Endothelial cell of umbilical vein (primary cell): ENCODE measurements at regions not wholly inside any gene's neighbourhood (a gene's known extent, or its start where the extent isn't known, plus 50 kb on each side); places are given as distances from the start of the nearest gene placed in this dataset.

ENCODE experiments used
- BruUV-seq: library from RNA; stranded (reverse); fragments of 400-500 nt; replicated peaks from 2 replicates; lab custom pipeline; 2021; lab: Mats Ljungman, UMichigan
- CTCF ChIA-PET: fragments of 300-600, 350-600 bp; sonication (Branson Sonifier 250); formaldehyde crosslinking; loops from one replicate; lab custom pipeline; 2021; ENCODE audit warnings: antibody characterized with exemption, inconsistent platforms; lab: Charles Lee
- POLR2A ChIA-PET: fragments of 300-600, 350-600 bp; sonication (Branson Sonifier 250); formaldehyde crosslinking; loops from one replicate; lab custom pipeline; 2021; ENCODE audit warnings: antibody characterized with exemption, inconsistent platforms; lab: Charles Lee
- DNase-seq: peaks from one replicate; pipeline ENCODE4 v3.0.0-alpha.2; 2011; ENCODE audit warnings: low read depth, low spot score
- FAIRE-seq: peaks from 2 replicates; lab custom pipeline; 2011; peaks lifted over from hg19 to GRCh38; lab: Jason Lieb, UNC
- H2AFZ ChIP-seq: 2 replicates; pipeline ENCODE4 v1.6.0; 2012; ENCODE audit warnings: low read depth, low read length, control low read depth, inconsistent platforms
- H3K27ac ChIP-seq: 2 replicates; pipeline ENCODE4 v1.5.1; 2011; ENCODE audit warnings: low read depth, mild to moderate bottlenecking, control low read depth, low read length, moderate library complexity; ENCODE audit not compliant: insufficient read depth
- H3K27me3 ChIP-seq, 2 experiments: 2 replicates each; pipeline versions ENCODE4 v1.6.0 to v1.6.1; 2011; ENCODE audit warnings: low read length in 2 of 2, mixed read lengths in 1 of 2; ENCODE audit not compliant: control insufficient read depth in 2 of 2, insufficient read depth in 2 of 2
- H3K36me3 ChIP-seq, 2 experiments: 2 replicates in 1 of 2; 3 replicates in 1 of 2; pipeline ENCODE4 v1.5.1; 2011; ENCODE audit warnings: low read length in 2 of 2, mild to moderate bottlenecking in 1 of 2, moderate library complexity in 1 of 2; ENCODE audit not compliant: control insufficient read depth in 2 of 2, insufficient read depth in 2 of 2; ENCODE audit errors: extremely low read depth in 1 of 2
- H3K4me1 ChIP-seq: 3 replicates; pipeline ENCODE4 v1.5.1; 2011; ENCODE audit warnings: mild to moderate bottlenecking, low read length; ENCODE audit not compliant: control insufficient read depth, insufficient read depth; ENCODE audit errors: extremely low read depth
- H3K4me2 ChIP-seq: 2 replicates; pipeline ENCODE4 v1.6.1; 2011; ENCODE audit warnings: low read length, control low read depth, mixed read lengths; ENCODE audit not compliant: insufficient read depth
- H3K4me3 ChIP-seq, 3 experiments: fragments of 200-600 bp in 1 of 3; sonication (generic), shearing (Covaris generic) in 1 of 3; replicated peaks in 1 of 3; 2 replicates each; pipeline ENCODE4 v1.5.1; 2011 to 2016; ENCODE audit warnings: control low read depth in 3 of 3, low read length in 3 of 3, mild to moderate bottlenecking in 2 of 3, inconsistent platforms in 1 of 3, low read depth in 1 of 3, moderate library complexity in 1 of 3; ENCODE audit not compliant: insufficient read depth in 1 of 3
- H3K79me2 ChIP-seq: 2 replicates; pipeline ENCODE4 v1.6.0; 2012; ENCODE audit warnings: low read length, inconsistent platforms; ENCODE audit not compliant: control insufficient read depth, insufficient read depth
- H3K9ac ChIP-seq: replicated peaks from 2 replicates; pipeline ENCODE3; 2011; ENCODE audit warnings: low read length, control low read depth; ENCODE audit not compliant: insufficient read depth; ENCODE audit errors: extremely low read depth
- H3K9me1 ChIP-seq: replicated peaks from 3 replicates; pipeline ENCODE4 v1.6.0; 2011; ENCODE audit warnings: mild to moderate bottlenecking, low read length; ENCODE audit not compliant: control insufficient read depth, insufficient read depth; ENCODE audit errors: extremely low read depth
- H3K9me3 ChIP-seq: replicated peaks from 2 replicates; pipeline ENCODE4 v1.5.1; 2012; ENCODE audit warnings: low read length, inconsistent platforms; ENCODE audit not compliant: control insufficient read depth, insufficient read depth
- H4K20me1 ChIP-seq: replicated peaks from 2 replicates; pipeline ENCODE3; 2011; ENCODE audit warnings: mild to moderate bottlenecking, low read length; ENCODE audit not compliant: control insufficient read depth, insufficient read depth; ENCODE audit errors: extremely low read depth
- CTCF ChIP-seq, 2 donors: IDR thresholded peaks; 1 replicate in 1 of 2; 2 replicates in 1 of 2; pipeline ENCODE4 v1.5.1; 2011; ENCODE audit warnings: low read length in 2 of 2, mild to moderate bottlenecking in 2 of 2, moderate library complexity in 2 of 2, control low read depth in 1 of 2, inconsistent platforms in 1 of 2, low read depth in 1 of 2; ENCODE audit not compliant: insufficient read depth in 1 of 2; ENCODE audit errors: extremely low read depth in 1 of 2
- EZH2 ChIP-seq: IDR thresholded peaks from 2 replicates; pipeline ENCODE4 v1.6.1; 2012; ENCODE audit warnings: borderline replicate concordance, low read depth, mild to moderate bottlenecking, moderate library complexity, low read length, inconsistent platforms; ENCODE audit not compliant: severe bottlenecking
- FOS ChIP-seq: IDR thresholded peaks from 2 replicates; pipeline ENCODE4 v1.6.1; 2011; ENCODE audit warnings: mild to moderate bottlenecking, low read length, moderate library complexity, borderline replicate concordance; ENCODE audit not compliant: insufficient read depth
- GATA2 ChIP-seq: IDR thresholded peaks from 2 replicates; pipeline ENCODE4 v1.7.0; 2011; ENCODE audit warnings: low read depth, mild to moderate bottlenecking, moderate library complexity, mixed read lengths, low read length; ENCODE audit not compliant: insufficient read length, insufficient read depth
- JUN ChIP-seq: IDR thresholded peaks from 2 replicates; pipeline ENCODE4 v1.6.1; 2011; ENCODE audit warnings: borderline replicate concordance, low read depth; ENCODE audit not compliant: insufficient read length, insufficient read depth
- MAX ChIP-seq: IDR thresholded peaks from 2 replicates; pipeline ENCODE4 v1.6.1; 2011; ENCODE audit not compliant: insufficient read depth, insufficient read length
- MYC ChIP-seq: IDR thresholded peaks from one replicate; pipeline ENCODE4 v1.6.1; 2011; ENCODE audit warnings: mild to moderate bottlenecking, low read depth, low read length
- POLR2A ChIP-seq: IDR thresholded peaks from 2 replicates; pipeline ENCODE4 v1.6.1; 2012; ENCODE audit warnings: low read depth, mild to moderate bottlenecking, control low read depth, low read length
- POLR2AphosphoS5 ChIP-seq: IDR thresholded peaks from 2 replicates; pipeline ENCODE4 v1.6.1; 2012; ENCODE audit warnings: low read depth, mild to moderate bottlenecking, control low read depth, low read length, moderate library complexity; ENCODE audit not compliant: insufficient read depth
- dilution Hi-C: fragments of 300-500 bp; cut with MboI; formaldehyde crosslinking; loops from one replicate; pipeline ENCODE4 v1.15.0; 2019; ENCODE audit warnings: low sequenced_read_pairs; ENCODE audit not compliant: extremely low pct_ligation_motif_present
- intact Hi-C: fragments of 100-400 bp; cut with micrococcal nuclease; formaldehyde crosslinking; loops from one replicate; pipeline ENCODE4 v1.10.0; 2022

- Histone ChIP-seq H2AFZ (no peak overlapping the region), H3K36me3 (no peaks in the 10 kb centered on the region), H3K27ac (no peak overlapping the region), H3K9me1 (no peaks in the 10 kb centered on the region), H3K9ac (no peak overlapping the region), H3K79me2 (no peaks in the 10 kb centered on the region), H4K20me1 (no peaks in the 10 kb centered on the region), H3K4me1 (no peaks in the 10 kb centered on the region), H3K4me2 (no peak overlapping the region), H3K4me3 (no peak overlapping the region), H3K9me3 (no peaks in the 10 kb centered on the region), H3K27me3 (no peaks in the 10 kb centered on the region)
- DNase-seq (no peak), FAIRE-seq (no peak)
- POLR2A ChIA-PET = no interaction called here
- no TSS peak for BruUV-seq
- TF ChIP-seq JUN (no peak), GATA2 (no peak), POLR2A (no peak), MAX (no peak), CTCF (IDR thresholded peaks at IDR 0.05; ENCODE audit: extremely low read depth in 1 of 2, insufficient read depth in 1 of 2, low read depth in 1 of 2, low read length in 2 of 2) (no peak), MYC (no peak), FOS (no peak), EZH2 (no peak), POLR2AphosphoS5 (no peak)
- dilution Hi-C loops = no loop called here
- intact Hi-C loops = no loop called here
- CTCF ChIA-PET = interaction anchor here (1.2 kb wide), 1 partner anchor 629 kb away, joined by 3 read pairs; no protein-coding TSS in a partner anchor
These were observed 601.0 kb downstream of the XIRP2 start for GRCh38 chr2:167489325-167489724.
